Trophoblast cell (in vitro differentiated cells and primary cell): ENCODE measurements at regions not wholly inside any gene's neighbourhood (a gene's known extent, or its start where the extent isn't known, plus 50 kb on each side); places are given as distances from the start of the nearest gene placed in this dataset.

ENCODE experiments used
- DNase-seq, 2 donors: peaks; one replicate each; pipeline ENCODE4 v3.0.0-alpha.2; 2016
- H2AFZ ChIP-seq: 2 replicates; pipeline ENCODE4 v1.6.1; 2013; ENCODE audit warnings: low read length, moderate library complexity, mild to moderate bottlenecking; ENCODE audit not compliant: insufficient read depth, poor library complexity
- H2AK5ac ChIP-seq: 2 replicates; pipeline ENCODE4 v1.6.1; 2013; ENCODE audit warnings: mild to moderate bottlenecking, low read length
- H2BK120ac ChIP-seq: 2 replicates; pipeline ENCODE4 v1.6.1; 2013; ENCODE audit warnings: low read length, mild to moderate bottlenecking, moderate library complexity; ENCODE audit not compliant: insufficient read depth, poor library complexity
- H2BK12ac ChIP-seq: 2 replicates; pipeline ENCODE4 v1.6.1; 2013; ENCODE audit warnings: mild to moderate bottlenecking, low read length, moderate library complexity
- H2BK5ac ChIP-seq: 2 replicates; pipeline ENCODE4 v1.6.1; 2013; ENCODE audit warnings: low read length, low read depth, moderate library complexity, mild to moderate bottlenecking; ENCODE audit not compliant: poor library complexity
- H3K14ac ChIP-seq: 2 replicates; pipeline ENCODE4 v1.6.1; 2013; ENCODE audit warnings: mild to moderate bottlenecking, low read length
- H3K18ac ChIP-seq: 2 replicates; pipeline ENCODE4 v1.6.1; 2013; ENCODE audit warnings: mild to moderate bottlenecking, low read length
- H3K23ac ChIP-seq: 2 replicates; pipeline ENCODE4 v1.6.1; 2013; ENCODE audit warnings: low read length
- H3K27ac ChIP-seq: 2 replicates; pipeline ENCODE4 v1.5.1; 2013; ENCODE audit warnings: low read depth, mild to moderate bottlenecking, inconsistent platforms, low read length, moderate library complexity
- H3K27me3 ChIP-seq: 2 replicates; pipeline ENCODE4 v1.6.1; 2013; ENCODE audit warnings: inconsistent platforms, mild to moderate bottlenecking, low read length, moderate library complexity; ENCODE audit not compliant: insufficient read depth
- H3K36me3 ChIP-seq, 2 experiments: 1 replicate in 1 of 2; 2 replicates in 1 of 2; pipeline ENCODE4 v1.6.1; 2013; ENCODE audit warnings: low read length in 2 of 2, mild to moderate bottlenecking in 2 of 2, moderate library complexity in 1 of 2; ENCODE audit not compliant: insufficient read depth in 2 of 2, control insufficient read depth in 1 of 2
- H3K4ac ChIP-seq: 2 replicates; pipeline ENCODE4 v1.6.1; 2013; ENCODE audit warnings: low read depth, mild to moderate bottlenecking, low read length, moderate library complexity
- H3K4me1 ChIP-seq, 2 experiments: 1 replicate in 1 of 2; 2 replicates in 1 of 2; pipeline ENCODE4 v1.6.1; 2013; ENCODE audit warnings: low read length in 2 of 2, mild to moderate bottlenecking in 2 of 2, moderate library complexity in 1 of 2; ENCODE audit not compliant: insufficient read depth in 2 of 2, control insufficient read depth in 1 of 2
- H3K4me2 ChIP-seq: 2 replicates; pipeline ENCODE4 v1.6.1; 2013; ENCODE audit warnings: inconsistent platforms, mild to moderate bottlenecking, low read length, moderate library complexity
- H3K4me3 ChIP-seq: 2 replicates; pipeline ENCODE4 v1.5.1; 2013; ENCODE audit warnings: mild to moderate bottlenecking, low read depth, low read length, inconsistent platforms
- H3K79me1 ChIP-seq: one replicate; pipeline ENCODE4 v1.6.1; 2013; ENCODE audit warnings: low read length
- H3K79me2 ChIP-seq: 2 replicates; pipeline ENCODE4 v1.6.1; 2013; ENCODE audit warnings: low read length, mild to moderate bottlenecking; ENCODE audit not compliant: control insufficient read depth, insufficient read depth, poor library complexity
- H3K9ac ChIP-seq: 2 replicates; pipeline ENCODE4 v1.6.1; 2013; ENCODE audit warnings: mild to moderate bottlenecking, low read length
- H3K9me3 ChIP-seq: 2 replicates; pipeline ENCODE4 v1.6.1; 2013; ENCODE audit warnings: low read depth, mild to moderate bottlenecking, control low read depth, inconsistent platforms, low read length; ENCODE audit not compliant: insufficient read depth
- H4K12ac ChIP-seq: 2 replicates; pipeline ENCODE4 v1.6.1; 2013; ENCODE audit warnings: low read depth, mild to moderate bottlenecking, low read length, moderate library complexity
- H4K8ac ChIP-seq: 2 replicates; pipeline ENCODE4 v1.6.1; 2013; ENCODE audit warnings: low read depth, mild to moderate bottlenecking, low read length, moderate library complexity
- H4K91ac ChIP-seq: one replicate; pipeline ENCODE4 v1.6.1; 2013; ENCODE audit warnings: low read depth, mild to moderate bottlenecking, low read length, moderate library complexity
- WGBS: extraction: QIAGEN DNeasy Blood & Tissue Kit; methylation state at CpG from one replicate; pipeline ENCODE4 v1.1.7; 2013; ENCODE audit warnings: missing lambda C conversion rate; ENCODE audit not compliant: insufficient read length, insufficient coverage; ENCODE audit errors: extremely low coverage; 5-methylcytosine and 5-hydroxymethylcytosine counted together

- Histone ChIP-seq H3K4me2 (no peak overlapping the region), H3K4ac (no peak overlapping the region), H3K79me1 (no peaks in the 10 kb centered on the region), H3K9me3 (peaks cover 4% of the 10 kb centered on the region), H2BK12ac (no peak overlapping the region), H3K9ac (no peak overlapping the region), H2AFZ (no peak overlapping the region), H4K8ac (no peak overlapping the region), H3K14ac (no peak overlapping the region), H2BK5ac (no peak overlapping the region), H3K79me2 (no peaks in the 10 kb centered on the region), H3K27ac (no peak overlapping the region), H2BK120ac (no peak overlapping the region), H3K27me3 (no peaks in the 10 kb centered on the region), H4K12ac (no peak overlapping the region), H3K23ac (no peak overlapping the region), H3K4me1 (no peaks in the 10 kb centered on the region), H4K91ac (no peak overlapping the region), H3K18ac (no peak overlapping the region), H3K4me3 (no peak overlapping the region), H2AK5ac (no peak overlapping the region), H3K36me3 (no peaks in the 10 kb centered on the region)
- WGBS: no CpG with 5 or more reads among the region's 4 CpGs
- DNase-seq: no peak
Measured at GRCh38 chr18:37631422-37631821, 65.8 kb upstream of the CELF4 start.

- H3K79me2 ChIP-seq: no peaks in the 10 kb centered on the region
- no peak overlapping the region for H3K14ac ChIP-seq
- no peaks in the 10 kb centered on the region for H3K27me3 ChIP-seq
- no peaks in the 10 kb centered on the region for H3K36me3 ChIP-seq
- no peak overlapping the region for H2AK5ac ChIP-seq
- H3K18ac ChIP-seq: no peak overlapping the region
- H3K27ac ChIP-seq: no peak overlapping the region
- no peaks in the 10 kb centered on the region for H3K4me1 ChIP-seq
- H3K9me3 ChIP-seq: peaks cover 4% of the 10 kb centered on the region
- H2AFZ ChIP-seq: no peak overlapping the region
- no peak overlapping the region for H4K12ac ChIP-seq
- H4K91ac ChIP-seq: no peak overlapping the region
- no peak overlapping the region for H2BK5ac ChIP-seq
- no peaks in the 10 kb centered on the region for H3K79me1 ChIP-seq
- no peak overlapping the region for H3K4me2 ChIP-seq
- no peak overlapping the region for H3K4me3 ChIP-seq
- no peak overlapping the region for H4K8ac ChIP-seq
- no peak overlapping the region for H3K9ac ChIP-seq
- no CpG with 5 or more reads among the region's 2 CpGs for WGBS
- DNase-seq: no peak
- H3K4ac ChIP-seq: no peak overlapping the region
- H2BK12ac ChIP-seq: no peak overlapping the region
- H3K23ac ChIP-seq: no peak overlapping the region
- no peak overlapping the region for H2BK120ac ChIP-seq
Measured at GRCh38 chr18:37630334-37630733, 64.7 kb upstream of the CELF4 start.

- DNase-seq: no peak
- Histone ChIP-seq H3K27me3 (no peaks in the 10 kb centered on the region), H3K79me1 (no peaks in the 10 kb centered on the region), H3K4ac (no peak overlapping the region), H3K9me3 (peaks cover 2% of the 10 kb centered on the region), H4K12ac (no peak overlapping the region), H3K18ac (no peak overlapping the region), H3K14ac (no peak overlapping the region), H3K4me3 (no peak overlapping the region), H3K4me2 (no peak overlapping the region), H4K8ac (no peak overlapping the region), H3K79me2 (no peaks in the 10 kb centered on the region), H2BK12ac (no peak overlapping the region), H3K9ac (no peak overlapping the region), H2BK120ac (no peak overlapping the region), H2AK5ac (no peak overlapping the region), H3K27ac (no peak overlapping the region), H3K36me3 (no peaks in the 10 kb centered on the region), H2BK5ac (no peak overlapping the region), H4K91ac (no peak overlapping the region), H3K23ac (no peak overlapping the region), H3K4me1 (no peaks in the 10 kb centered on the region), H2AFZ (no peak overlapping the region)
- no CpG with 5 or more reads among the region's 3 CpGs for WGBS
Measured at GRCh38 chr18:37628470-37629220, 63.0 kb upstream of the CELF4 start.

GRCh38 chr18:37624318-37624717 is 58.7 kb upstream of the CELF4 start:
- WGBS: no CpG with 5 or more reads among the region's 2 CpGs
- no peak overlapping the region for H4K12ac ChIP-seq
- no peak overlapping the region for H2BK5ac ChIP-seq
- no peak overlapping the region for H3K23ac ChIP-seq
- no peak overlapping the region for H3K27ac ChIP-seq
- no peak overlapping the region for H3K18ac ChIP-seq
- no peak overlapping the region for H2AFZ ChIP-seq
- H3K9ac ChIP-seq: no peak overlapping the region
- H2BK12ac ChIP-seq: no peak overlapping the region
- no peak overlapping the region for H2BK120ac ChIP-seq
- H3K9me3 ChIP-seq: peaks cover 2% of the 10 kb centered on the region
- H3K36me3 ChIP-seq: no peaks in the 10 kb centered on the region
- H3K27me3 ChIP-seq: no peaks in the 10 kb centered on the region
- no peak overlapping the region for H3K4ac ChIP-seq
- H4K91ac ChIP-seq: no peak overlapping the region
- no peak overlapping the region for H2AK5ac ChIP-seq
- no peak overlapping the region for H3K14ac ChIP-seq
- DNase-seq: no peak
- H3K4me1 ChIP-seq: no peaks in the 10 kb centered on the region
- H3K4me2 ChIP-seq: no peak overlapping the region
- H3K4me3 ChIP-seq: no peak overlapping the region
- no peak overlapping the region for H4K8ac ChIP-seq
- no peaks in the 10 kb centered on the region for H3K79me2 ChIP-seq
- no peaks in the 10 kb centered on the region for H3K79me1 ChIP-seq
